ENCODE measurements at regions not wholly inside any gene's neighbourhood (a gene's known extent, or its start where the extent isn't known, plus 50 kb on each side); places are given as distances from the start of the nearest gene placed in this dataset.

DNA sequence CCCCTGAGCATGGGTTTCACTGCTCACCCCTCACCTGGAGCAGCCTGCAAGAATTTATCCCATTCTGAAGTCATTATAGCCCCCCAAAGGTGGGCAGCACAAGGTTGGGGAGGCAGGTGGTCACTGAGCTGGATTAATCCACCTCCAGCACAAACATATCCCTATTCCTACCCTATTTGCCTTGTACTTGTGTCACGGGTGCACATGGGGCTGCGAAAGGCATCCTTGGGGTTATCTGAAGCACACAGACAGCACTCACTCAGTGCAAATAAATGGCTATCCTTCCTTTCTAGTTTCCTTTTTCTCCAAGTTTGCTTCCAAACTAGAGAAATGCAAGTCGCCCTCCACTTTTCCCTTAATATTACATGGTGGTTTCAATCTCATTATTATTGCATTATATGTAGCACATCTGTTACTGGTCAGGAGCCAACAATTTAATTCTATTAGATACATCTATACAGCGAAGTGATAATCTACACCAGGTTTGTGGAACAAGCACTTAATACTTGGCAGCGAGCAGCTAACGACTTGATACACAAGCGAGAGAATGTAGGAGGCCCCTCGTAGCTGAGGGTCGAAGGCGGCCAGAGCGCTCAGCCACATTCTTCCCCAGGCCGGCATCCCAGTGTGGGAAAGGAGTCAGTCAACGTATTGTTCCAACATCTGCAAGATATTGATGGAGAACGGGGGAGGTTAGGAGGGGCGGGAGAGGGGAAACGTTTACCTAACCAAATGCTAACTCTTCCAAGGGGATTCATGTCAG is 121.3 kb upstream of the HABP2 start:
- no peak for TF ChIP-seq POLR2AphosphoS5 (IDR thresholded peaks at IDR 0.05)
- no peak for TF ChIP-seq POLR2A (IDR thresholded peaks at IDR 0.05; ENCODE audit: low read depth)
- TF ChIP-seq, protein P1, sequence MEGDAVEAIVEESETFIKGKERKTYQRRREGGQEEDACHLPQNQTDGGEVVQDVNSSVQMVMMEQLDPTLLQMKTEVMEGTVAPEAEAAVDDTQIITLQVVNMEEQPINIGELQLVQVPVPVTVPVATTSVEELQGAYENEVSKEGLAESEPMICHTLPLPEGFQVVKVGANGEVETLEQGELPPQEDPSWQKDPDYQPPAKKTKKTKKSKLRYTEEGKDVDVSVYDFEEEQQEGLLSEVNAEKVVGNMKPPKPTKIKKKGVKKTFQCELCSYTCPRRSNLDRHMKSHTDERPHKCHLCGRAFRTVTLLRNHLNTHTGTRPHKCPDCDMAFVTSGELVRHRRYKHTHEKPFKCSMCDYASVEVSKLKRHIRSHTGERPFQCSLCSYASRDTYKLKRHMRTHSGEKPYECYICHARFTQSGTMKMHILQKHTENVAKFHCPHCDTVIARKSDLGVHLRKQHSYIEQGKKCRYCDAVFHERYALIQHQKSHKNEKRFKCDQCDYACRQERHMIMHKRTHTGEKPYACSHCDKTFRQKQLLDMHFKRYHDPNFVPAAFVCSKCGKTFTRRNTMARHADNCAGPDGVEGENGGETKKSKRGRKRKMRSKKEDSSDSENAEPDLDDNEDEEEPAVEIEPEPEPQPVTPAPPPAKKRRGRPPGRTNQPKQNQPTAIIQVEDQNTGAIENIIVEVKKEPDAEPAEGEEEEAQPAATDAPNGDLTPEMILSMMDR (IDR thresholded peaks at IDR 0.05) = no peak
- no peak for TF ChIP-seq EP300 (IDR thresholded peaks at IDR 0.05)
- Histone ChIP-seq H3K9me3 (peaks cover 0 to 8% (median 0%) of the 10 kb centered on the region in 4 donors), H3K36me3 (no peaks in the 10 kb centered on the region), H3K4me1 (no peaks in the 10 kb centered on the region), H3K27me3 (no peaks in the 10 kb centered on the region), H3K4me3 (no peak overlapping the region), H3K27ac (replicated peaks in 1 of 4) (no peak overlapping the region)
- intact Hi-C loops (cut with DNase I) = no loop called here
- 62% methylated on average over 16 of the region's 16 CpGs for WGBS
- no peak for DNase-seq (ENCODE audit: extremely low spot score)

DNA sequence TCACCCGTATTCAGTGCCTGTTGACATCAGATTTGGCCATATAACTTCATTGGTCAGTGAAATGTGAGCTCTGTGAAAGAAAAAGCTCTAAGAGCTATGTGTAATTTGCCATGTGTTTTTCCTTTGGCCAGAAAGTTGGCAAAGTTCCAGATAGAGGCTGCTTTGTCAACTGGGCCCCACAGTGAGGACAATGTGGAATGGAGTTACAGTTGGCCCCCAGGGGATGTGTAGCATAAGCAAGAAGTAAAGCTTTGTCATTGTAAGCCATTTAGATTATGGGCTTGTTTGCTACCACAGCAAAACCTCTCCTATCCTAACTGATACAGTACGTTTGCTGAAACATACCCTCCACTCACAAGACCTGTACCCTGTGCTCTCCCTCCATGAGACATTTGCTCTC is 119.1 kb upstream of the HABP2 start:
- TF ChIP-seq POLR2AphosphoS5 (IDR thresholded peaks at IDR 0.05) (no peak), POLR2A (IDR thresholded peaks at IDR 0.05; ENCODE audit: low read depth) (no peak), EP300 (IDR thresholded peaks at IDR 0.05) (no peak)
- TF ChIP-seq, protein P1 (IDR thresholded peaks at IDR 0.05) = no peak
- Histone ChIP-seq H3K4me1 (no peaks in the 10 kb centered on the region), H3K9me3 (peaks cover 0 to 8% (median 0%) of the 10 kb centered on the region in 4 donors), H3K27ac (replicated peaks in 1 of 4) (no peak overlapping the region), H3K27me3 (no peaks in the 10 kb centered on the region), H3K36me3 (no peaks in the 10 kb centered on the region), H3K4me3 (no peak overlapping the region)
- WGBS = 85% methylated on average over 2 of the region's 2 CpGs
- no peak for DNase-seq (ENCODE audit: extremely low spot score)
- intact Hi-C loops (cut with DNase I) = no loop called here

DNA sequence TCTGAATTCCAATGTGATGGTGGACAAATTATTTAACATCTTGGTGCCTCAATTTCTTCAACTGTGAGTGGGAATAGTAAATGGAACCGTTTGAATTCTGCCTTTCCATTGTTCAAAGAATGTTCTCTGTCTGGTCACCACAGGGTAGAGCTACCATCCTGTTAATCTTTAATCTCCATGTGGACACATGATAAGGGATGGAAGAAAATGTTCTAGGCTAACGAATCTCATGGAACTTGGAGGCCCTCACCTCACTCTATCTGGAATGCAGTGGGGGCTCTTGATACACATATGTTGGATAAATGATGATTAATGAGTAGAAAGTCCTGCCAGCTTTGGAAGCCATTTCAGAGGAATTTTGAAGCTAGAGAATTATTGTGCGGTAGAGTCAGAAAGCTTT is 118.5 kb upstream of the HABP2 start:
- Histone ChIP-seq H3K9me3 (peaks cover 0 to 8% (median 0%) of the 10 kb centered on the region in 4 donors), H3K36me3 (no peaks in the 10 kb centered on the region), H3K27ac (replicated peaks in 1 of 4) (no peak overlapping the region), H3K4me1 (no peaks in the 10 kb centered on the region), H3K27me3 (no peaks in the 10 kb centered on the region), H3K4me3 (no peak overlapping the region)
- WGBS = 84% methylated on average over 3 of the region's 3 CpGs
- no peak for DNase-seq (ENCODE audit: extremely low spot score)
- intact Hi-C loops (cut with DNase I) = no loop called here
- TF ChIP-seq EP300 (IDR thresholded peaks at IDR 0.05) (no peak), POLR2AphosphoS5 (IDR thresholded peaks at IDR 0.05) (no peak), POLR2A (IDR thresholded peaks at IDR 0.05; ENCODE audit: low read depth) (no peak)
- TF ChIP-seq, protein P1 (IDR thresholded peaks at IDR 0.05) = no peak

DNA sequence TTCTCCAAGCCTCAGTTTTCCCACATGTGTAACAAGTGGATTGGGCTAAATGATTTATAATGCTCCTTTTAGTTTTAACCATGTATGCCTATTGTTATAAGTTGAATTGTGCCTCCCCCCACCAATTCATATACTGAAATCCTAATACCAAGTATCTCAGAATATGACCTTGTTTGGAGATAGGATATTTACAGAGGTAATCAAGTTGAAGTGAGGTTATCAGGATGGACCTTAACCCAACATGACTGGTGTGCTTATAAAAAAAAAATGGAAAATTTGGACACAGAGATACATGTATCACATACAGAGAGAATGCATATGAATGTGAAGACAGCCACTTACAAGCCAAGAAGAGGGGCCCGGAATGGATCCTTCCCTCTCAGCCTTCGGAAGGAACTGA is 117.9 kb upstream of the HABP2 start:
- Histone ChIP-seq H3K4me1 (no peaks in the 10 kb centered on the region), H3K4me3 (no peak overlapping the region), H3K27me3 (no peaks in the 10 kb centered on the region), H3K27ac (replicated peaks in 1 of 4) (no peak overlapping the region), H3K36me3 (no peaks in the 10 kb centered on the region), H3K9me3 (peaks cover 0 to 8% (median 0%) of the 10 kb centered on the region in 4 donors)
- intact Hi-C loops (cut with DNase I) = no loop called here
- DNase-seq (ENCODE audit: extremely low spot score) = no peak
- TF ChIP-seq POLR2A (IDR thresholded peaks at IDR 0.05; ENCODE audit: low read depth) (no peak), POLR2AphosphoS5 (IDR thresholded peaks at IDR 0.05) (no peak), EP300 (IDR thresholded peaks at IDR 0.05) (no peak)
- TF ChIP-seq, protein P1 (IDR thresholded peaks at IDR 0.05) = no peak
- 98% methylated on average over 2 of the region's 2 CpGs for WGBS

DNA sequence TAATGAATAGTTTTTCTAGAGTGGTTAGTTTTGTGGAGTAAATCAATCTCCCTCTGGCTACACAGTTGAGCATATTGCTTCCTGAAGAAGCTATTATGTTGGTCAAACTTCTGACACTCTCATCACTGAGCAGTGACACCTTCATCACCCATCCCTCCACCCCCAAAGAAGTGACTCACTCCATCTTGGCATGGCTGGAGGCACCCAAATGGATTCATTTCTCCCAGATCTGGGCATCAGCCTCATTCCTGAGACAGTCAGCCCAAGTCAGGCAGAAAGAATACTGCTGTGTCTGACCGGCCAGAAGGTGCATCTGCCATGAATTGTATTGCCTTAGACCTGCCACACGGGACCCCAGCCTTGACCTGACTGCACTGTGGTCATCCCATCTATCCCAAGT is 117.0 kb upstream of the HABP2 start:
- peaks cover 0 to 2% (median 0%) of the 10 kb centered on the region in 4 donors for H3K9me3 ChIP-seq
- no peak for DNase-seq (ENCODE audit: extremely low spot score)
- WGBS = 95% methylated on average over 2 of the region's 2 CpGs
- intact Hi-C loops (cut with DNase I) = no loop called here
- H3K27me3 ChIP-seq = no peaks in the 10 kb centered on the region
- no peak overlapping the region for H3K27ac ChIP-seq (replicated peaks in 1 of 4)
- no peaks in the 10 kb centered on the region for H3K4me1 ChIP-seq
- TF ChIP-seq POLR2A (IDR thresholded peaks at IDR 0.05; ENCODE audit: low read depth) (no peak), EP300 (IDR thresholded peaks at IDR 0.05) (no peak), POLR2AphosphoS5 (IDR thresholded peaks at IDR 0.05) (no peak)
- TF ChIP-seq, protein P1 (IDR thresholded peaks at IDR 0.05) = no peak
- H3K4me3 ChIP-seq = no peak overlapping the region
- no peaks in the 10 kb centered on the region for H3K36me3 ChIP-seq

Measured in esophagus muscularis mucosa (tissue), 4 donors.